GM21723 (cell line): ENCODE measurements at regions not wholly inside any gene's neighbourhood (a gene's known extent, or its start where the extent isn't known, plus 50 kb on each side); places are given as distances from the start of the nearest gene placed in this dataset.

Source experiments
- ATAC-seq: cut with Tn5 transposase; IDR thresholded peaks from one replicate; pipeline ENCODE4 v1.9.1; 2021; ENCODE audit warnings: mild to moderate bottlenecking, moderate library complexity; ENCODE audit not compliant: unreplicated experiment

DNA sequence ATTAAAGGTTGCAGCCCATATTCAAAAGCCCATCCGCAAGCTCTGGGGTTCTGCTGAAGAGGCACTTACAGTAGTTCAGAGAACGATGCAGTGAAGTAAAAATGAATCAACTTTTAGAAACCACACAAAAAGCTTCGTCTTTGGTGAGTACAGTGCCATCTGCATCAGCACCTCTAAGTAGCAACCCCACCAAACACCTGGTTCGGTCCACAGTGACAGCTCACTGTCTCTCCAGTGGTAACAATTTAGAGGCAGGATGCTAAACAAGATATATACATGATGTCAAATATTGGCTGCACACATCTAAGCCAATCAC lies 275.4 kb upstream of the TCF4 start:
- no peak for ATAC-seq

GRCh38 chr18:55862693-55863390 lies 274.9 kb upstream of the TCF4 start:
- no peak for ATAC-seq

GRCh38 chr18:55861266-55861665 lies 273.3 kb upstream of the TCF4 start:
- ATAC-seq: no peak

DNA sequence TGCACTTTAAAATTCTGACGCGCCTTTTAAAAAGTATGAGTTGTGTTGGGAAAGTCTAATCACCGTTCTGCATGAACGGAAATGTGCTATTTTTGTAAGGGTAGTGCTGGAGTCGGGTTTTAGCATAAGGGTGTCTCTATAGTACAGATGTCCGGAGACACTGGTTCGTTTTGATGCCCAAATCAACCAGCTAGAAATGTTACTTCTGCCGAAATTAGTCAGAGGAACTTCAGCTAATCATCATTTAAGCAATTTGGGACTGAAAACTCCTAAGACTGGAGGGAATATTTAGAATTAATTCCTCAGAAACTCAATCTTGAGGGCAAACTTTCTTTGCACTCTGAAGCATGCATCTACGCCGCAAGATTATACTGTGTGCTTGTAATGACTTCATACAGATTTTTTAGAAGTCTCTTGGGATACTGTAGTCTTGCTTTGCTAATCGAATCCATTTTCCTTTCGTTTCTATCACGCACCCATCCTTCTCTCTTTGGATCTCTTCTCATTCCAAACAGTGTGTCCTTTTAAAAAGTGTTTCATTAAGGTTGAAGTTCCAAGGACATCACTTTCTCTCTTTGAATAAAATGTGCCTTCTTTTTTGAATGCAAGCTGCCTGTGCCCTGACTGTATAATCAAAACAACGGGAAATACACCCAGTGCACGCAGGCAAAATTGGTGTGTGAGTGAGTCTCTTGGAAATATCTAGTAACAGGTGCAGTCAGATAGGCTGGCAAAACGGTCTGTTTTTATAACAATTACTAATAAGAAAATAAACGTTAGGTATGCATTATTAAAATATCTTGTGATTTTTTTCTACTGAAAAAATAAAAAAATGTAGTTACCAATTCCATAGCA lies 270.9 kb upstream of the TCF4 start:
- no peak for ATAC-seq

DNA sequence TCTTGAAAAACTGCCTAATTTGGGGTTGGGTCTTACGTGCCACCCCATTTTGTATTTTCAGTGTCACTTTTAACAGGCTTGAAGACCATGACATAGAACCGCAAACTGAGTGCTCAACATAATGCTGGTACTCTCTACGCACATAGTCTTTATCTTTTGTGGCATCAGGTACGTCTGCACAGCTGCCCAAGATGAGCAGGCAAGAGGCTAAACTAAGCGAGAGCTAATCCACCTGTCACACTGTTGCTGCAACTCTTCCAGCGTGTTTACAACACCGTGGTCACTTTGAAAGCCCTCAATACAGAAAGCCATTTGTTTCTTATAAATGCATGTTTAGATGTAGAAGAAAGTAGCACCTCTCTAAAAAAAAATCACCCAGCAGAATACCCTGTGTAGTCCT lies 270.0 kb upstream of the TCF4 start:
- no peak for ATAC-seq

- ATAC-seq: no peak
Measured at GRCh38 chr18:55857409-55857808, 269.4 kb upstream of the TCF4 start.

- ATAC-seq: no peak
Measured at GRCh38 chr18:55856679-55857078, 268.7 kb upstream of the TCF4 start.

GRCh38 chr18:55856229-55856628 lies 268.2 kb upstream of the TCF4 start:
- no peak for ATAC-seq

- ATAC-seq: no peak
Measured at GRCh38 chr18:55853268-55853667, 265.3 kb upstream of the TCF4 start.

DNA sequence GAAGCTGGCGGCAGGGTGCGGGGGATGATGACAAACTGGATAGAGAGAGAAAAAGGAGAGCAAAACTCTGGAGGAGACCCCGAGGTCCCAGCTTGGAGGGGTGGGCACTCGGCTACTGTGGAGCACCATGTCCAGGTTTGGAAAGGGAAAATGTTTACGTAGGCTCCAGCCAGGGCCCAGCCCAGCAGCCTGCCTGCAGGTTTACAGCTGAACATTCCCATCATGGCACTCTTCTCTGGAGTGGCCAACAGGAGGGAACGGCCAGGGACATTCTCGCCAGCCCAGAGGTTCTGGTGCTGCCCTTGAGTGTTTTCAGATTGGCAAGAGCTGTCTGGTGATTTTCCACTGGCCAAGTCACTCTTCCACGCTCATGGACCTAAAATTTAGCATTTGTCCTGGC lies 262.9 kb upstream of the TCF4 start:
- no peak for ATAC-seq

- ATAC-seq: no peak
Measured at GRCh38 chr18:55849391-55849790, 261.4 kb upstream of the TCF4 start.

- ATAC-seq: no peak
Measured at GRCh38 chr18:55847960-55848359, 260.0 kb upstream of the TCF4 start.

DNA sequence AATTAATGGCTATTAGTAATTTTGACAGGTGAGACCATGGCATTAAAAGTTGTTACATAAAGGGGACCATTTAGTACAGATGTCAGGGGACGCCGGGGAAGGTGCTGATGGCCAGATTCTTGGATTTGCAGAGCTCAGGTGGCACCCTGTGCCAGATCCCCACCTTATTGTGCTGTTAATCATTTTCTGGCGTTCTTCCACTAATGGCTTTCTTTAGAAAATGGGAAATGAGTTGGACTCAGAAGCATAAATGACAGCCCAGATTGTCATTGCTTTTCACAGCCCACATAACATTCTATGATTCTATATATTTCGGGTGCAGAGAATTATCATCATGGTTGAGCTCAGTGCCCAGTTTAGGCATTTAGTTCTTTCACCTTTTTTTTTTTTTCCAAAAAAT lies 257.2 kb upstream of the TCF4 start:
- ATAC-seq: no peak

GRCh38 chr18:55844382-55844781 lies 256.4 kb upstream of the TCF4 start:
- ATAC-seq: no peak

DNA sequence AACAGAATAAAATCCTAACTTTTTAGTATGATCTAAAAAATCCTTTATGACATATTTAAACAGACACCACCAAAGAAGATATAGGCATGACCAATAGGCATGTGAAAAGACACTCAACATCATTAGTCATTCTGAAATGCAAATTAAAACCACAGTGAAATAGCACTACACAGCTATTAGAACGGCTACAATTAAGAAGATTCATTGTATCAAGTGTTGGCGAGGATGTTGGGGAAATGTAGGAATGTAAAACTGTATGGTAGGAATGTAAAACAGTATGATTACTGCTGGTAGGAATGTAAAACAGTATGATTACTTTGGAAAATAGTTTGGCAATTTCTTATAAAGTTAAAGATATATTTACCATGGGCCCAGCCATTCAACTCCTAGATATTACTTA lies 253.3 kb upstream of the TCF4 start:
- no peak for ATAC-seq

DNA sequence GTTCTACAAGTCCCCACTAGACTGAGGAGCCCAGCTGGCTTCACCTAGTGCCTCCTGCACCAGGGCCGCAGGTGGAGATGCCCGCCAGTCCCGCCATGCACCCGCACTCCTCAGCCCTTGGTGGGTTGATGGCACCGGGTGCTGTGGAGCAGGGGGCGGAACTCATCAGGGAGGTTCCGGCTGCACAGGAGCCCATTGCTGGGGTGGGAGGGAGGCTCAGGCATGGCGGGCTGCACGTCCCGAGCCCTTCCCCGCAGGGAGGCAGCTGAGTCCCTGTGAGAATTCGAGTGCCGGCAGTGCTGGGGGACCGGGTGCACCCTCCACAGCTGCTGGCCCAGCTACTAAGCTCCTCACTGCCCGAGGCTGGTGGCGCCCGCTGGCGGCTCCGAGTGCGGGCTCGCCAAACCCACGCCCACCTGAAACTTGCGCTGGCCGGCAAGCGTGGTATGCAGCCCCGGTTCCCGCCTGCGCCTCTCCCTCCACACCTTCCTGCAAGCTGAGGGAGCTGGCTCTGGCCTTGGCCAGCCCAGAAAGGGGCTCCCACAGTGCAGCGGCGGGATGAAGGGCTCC lies 252.7 kb upstream of the TCF4 start:
- no peak for ATAC-seq

DNA sequence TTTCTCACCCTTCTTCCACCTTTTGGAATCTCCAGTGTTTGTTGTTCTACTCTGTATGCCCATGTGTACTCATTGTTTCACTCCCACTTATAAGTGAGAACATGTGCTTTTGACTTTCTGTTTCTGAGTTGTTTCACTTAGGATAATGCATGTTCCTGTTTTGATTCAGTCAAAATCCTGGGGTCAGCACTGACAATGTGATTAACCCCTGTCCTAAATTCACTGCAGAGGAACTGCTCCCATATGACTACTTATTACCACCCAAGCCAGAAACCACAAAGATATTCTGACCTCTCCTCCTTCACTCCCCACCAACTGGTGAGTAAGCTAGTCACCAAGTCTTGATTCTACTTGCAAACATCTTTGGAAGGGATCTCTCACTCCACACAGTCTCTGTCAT lies 251.4 kb upstream of the TCF4 start:
- no peak for ATAC-seq

GRCh38 chr18:55838841-55839240 lies 250.8 kb upstream of the TCF4 start:
- ATAC-seq: no peak

- ATAC-seq: no peak
Measured at GRCh38 chr18:55838319-55838718, 250.3 kb upstream of the TCF4 start.

DNA sequence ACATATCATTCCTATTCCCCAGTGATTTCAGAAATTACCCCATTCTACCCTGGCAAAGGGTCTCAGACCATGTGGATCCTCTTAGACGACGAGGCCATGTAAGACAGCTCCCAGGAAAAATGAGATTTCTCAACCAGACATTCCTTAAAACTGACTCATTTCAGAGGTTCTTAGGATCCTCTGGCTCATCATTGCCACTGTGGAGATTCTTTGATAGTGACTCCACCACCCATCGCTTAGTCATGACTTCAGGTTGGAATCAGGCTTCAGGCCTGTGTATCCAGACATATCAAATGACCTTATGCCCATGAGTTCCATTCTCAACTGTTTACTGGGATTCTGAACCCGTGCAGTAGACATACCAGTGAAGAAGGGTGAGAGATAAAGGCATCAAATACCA lies 245.6 kb upstream of the TCF4 start:
- ATAC-seq: no peak

GRCh38 chr18:55830544-55830943 lies 242.6 kb upstream of the TCF4 start:
- ATAC-seq: no peak

- ATAC-seq: no peak
Measured at GRCh38 chr18:55821219-55821618, 233.2 kb upstream of the TCF4 start.
